H1 (cell line): ENCODE measurements at regions not wholly inside any gene's neighbourhood (a gene's known extent, or its start where the extent isn't known, plus 50 kb on each side); places are given as distances from the start of the nearest gene placed in this dataset.

Experiments
- CTCF ChIA-PET: fragments of 300-600 bp; sonication (Branson Sonifier 250); formaldehyde crosslinking; loops from one replicate; lab custom pipeline; 2021; ENCODE audit not compliant: partially characterized antibody; lab: Charles Lee
- POLR2A ChIA-PET: fragments of 300-600 bp; sonication (Branson Sonifier 250); formaldehyde crosslinking; loops from one replicate; lab custom pipeline; 2021; ENCODE audit warnings: inconsistent platforms; ENCODE audit not compliant: partially characterized antibody; lab: Charles Lee
- DNase-seq, 2 experiments: peaks; one replicate each; pipeline versions ENCODE4 v3.0.0 to v3.0.0-alpha.2; 2010 to 2022; ENCODE audit warnings: low spot score in 2 of 2, low read depth in 1 of 2, mixed read lengths in 1 of 2
- FAIRE-seq: peaks from 2 replicates; lab custom pipeline; 2011; peaks lifted over from hg19 to GRCh38; lab: Jason Lieb, UNC
- H2AFZ ChIP-seq: 2 replicates; pipeline ENCODE4 v1.8.1; 2012; ENCODE audit warnings: low read length, inconsistent platforms
- H2AK5ac ChIP-seq: 2 replicates; pipeline ENCODE4 v1.6.1; 2013; ENCODE audit warnings: low read depth, low read length
- H2BK120ac ChIP-seq: replicated peaks from 2 replicates; pipeline ENCODE3; 2013; ENCODE audit warnings: low read depth, low read length, inconsistent platforms
- H2BK12ac ChIP-seq: 2 replicates; pipeline ENCODE4 v1.6.1; 2013; ENCODE audit warnings: low read depth, low read length
- H2BK15ac ChIP-seq: 2 replicates; pipeline ENCODE4 v1.6.1; 2013; ENCODE audit warnings: low read length
- H2BK20ac ChIP-seq: 2 replicates; pipeline ENCODE4 v1.6.1; 2013; ENCODE audit warnings: low read length
- H2BK5ac ChIP-seq: 2 replicates; pipeline ENCODE4 v1.6.1; 2013; ENCODE audit warnings: low read depth, low read length
- H3K14ac ChIP-seq: 2 replicates; pipeline ENCODE4 v1.6.1; 2013; ENCODE audit warnings: inconsistent platforms; ENCODE audit not compliant: insufficient read length
- H3K18ac ChIP-seq: 2 replicates; pipeline ENCODE4 v1.6.1; 2013; ENCODE audit warnings: low read length; ENCODE audit errors: extremely low read depth
- H3K23ac ChIP-seq: 2 replicates; pipeline ENCODE4 v1.6.1; 2013; ENCODE audit warnings: inconsistent platforms; ENCODE audit not compliant: insufficient read length
- H3K23me2 ChIP-seq: 2 replicates; pipeline ENCODE4 v1.6.1; 2013; ENCODE audit warnings: low read depth, low read length
- H3K27ac ChIP-seq: 2 replicates; pipeline ENCODE4 v1.6.1; 2011; ENCODE audit warnings: low read depth, low read length, inconsistent platforms
- H3K27me3 ChIP-seq, 4 experiments: replicated peaks in 1 of 4; 1 replicate in 1 of 4; 2 replicates in 3 of 4; pipeline versions ENCODE4 v1.6.1 to v1.8.1; 2011 to 2013; ENCODE audit warnings: low read length in 3 of 4, mild to moderate bottlenecking in 3 of 4, inconsistent platforms in 2 of 4, mixed read lengths in 2 of 4, moderate library complexity in 1 of 4; ENCODE audit not compliant: control insufficient read depth in 3 of 4, insufficient read depth in 3 of 4; ENCODE audit errors: extremely low read depth in 1 of 4
- H3K36me3 ChIP-seq, 4 experiments: 2 replicates each; pipeline versions ENCODE4 v1.6.1 to v1.8.1; 2011 to 2013; ENCODE audit warnings: mild to moderate bottlenecking in 4 of 4, low read length in 3 of 4, moderate library complexity in 2 of 4, control low read depth in 1 of 4, inconsistent platforms in 1 of 4; ENCODE audit not compliant: insufficient read depth in 4 of 4, control insufficient read depth in 2 of 4
- H3K4ac ChIP-seq: replicated peaks from 2 replicates; pipeline ENCODE3; 2013; ENCODE audit warnings: low read length, low read depth, mixed read lengths, inconsistent platforms; ENCODE audit not compliant: insufficient read length
- H3K4me1 ChIP-seq, 4 experiments: replicated peaks in 1 of 4; 1 replicate in 1 of 4; 2 replicates in 3 of 4; pipeline versions ENCODE4 v1.6.1 to v1.8.1; 2011 to 2013; ENCODE audit warnings: low read length in 3 of 4, inconsistent platforms in 2 of 4, mixed read lengths in 1 of 4; ENCODE audit not compliant: insufficient read depth in 4 of 4, control insufficient read depth in 3 of 4
- H3K4me2 ChIP-seq, 2 experiments: 2 replicates each; pipeline versions ENCODE4 v1.6.1 to v1.8.1; 2011 to 2013; ENCODE audit warnings: low read depth in 2 of 2, low read length in 2 of 2, control low read depth in 1 of 2, inconsistent platforms in 1 of 2, mild to moderate bottlenecking in 1 of 2; ENCODE audit not compliant: insufficient read depth in 1 of 2
- H3K4me3 ChIP-seq, 4 experiments: fragments of 200-600, 300-600 bp in 1 of 4; sonication (generic), shearing (Covaris generic), sonication (Bioruptor Twin) in 1 of 4; 2 replicates each; pipeline versions ENCODE4 v1.5.1 to v1.8.1; 2011 to 2016; ENCODE audit warnings: low read length in 4 of 4, low read depth in 3 of 4, control low read depth in 2 of 4, inconsistent platforms in 2 of 4, mild to moderate bottlenecking in 2 of 4, mixed read lengths in 1 of 4, moderate library complexity in 1 of 4; ENCODE audit not compliant: insufficient read depth in 2 of 4; ENCODE audit errors: extremely low read depth in 1 of 4
- H3K56ac ChIP-seq: replicated peaks from 2 replicates; pipeline ENCODE3; 2013; ENCODE audit warnings: low read depth, mild to moderate bottlenecking, mixed read lengths, low read length, inconsistent platforms; ENCODE audit not compliant: insufficient read length
- H3K79me1 ChIP-seq: 2 replicates; pipeline ENCODE4 v1.6.1; 2013; ENCODE audit warnings: low read depth, low read length, control low read depth
- H3K79me2 ChIP-seq, 2 experiments: 2 replicates each; pipeline versions ENCODE4 v1.6.1 to v1.8.1; 2012 to 2013; ENCODE audit warnings: low read length in 2 of 2, mild to moderate bottlenecking in 2 of 2, inconsistent platforms in 1 of 2; ENCODE audit not compliant: insufficient read depth in 2 of 2, control insufficient read depth in 1 of 2
- H3K9ac ChIP-seq, 4 experiments: replicated peaks in 1 of 4; 1 replicate in 1 of 4; 2 replicates in 3 of 4; pipeline versions ENCODE4 v1.6.1 to v1.8.1; 2011 to 2013; ENCODE audit warnings: low read depth in 3 of 4, low read length in 3 of 4, control low read depth in 2 of 4, mild to moderate bottlenecking in 2 of 4, moderate library complexity in 2 of 4, inconsistent platforms in 1 of 4; ENCODE audit errors: extremely low read depth in 1 of 4
- H3K9me3 ChIP-seq, 2 experiments: 2 replicates each; pipeline versions ENCODE4 v1.6.1 to v1.8.1; 2012 to 2013; ENCODE audit warnings: mild to moderate bottlenecking in 2 of 2, moderate library complexity in 2 of 2, control low read depth in 1 of 2, inconsistent platforms in 1 of 2, low read depth in 1 of 2, low read length in 1 of 2, mixed read lengths in 1 of 2; ENCODE audit not compliant: insufficient read depth in 2 of 2
- H4K20me1 ChIP-seq, 2 experiments: replicated peaks in 1 of 2; 2 replicates each; pipeline versions ENCODE3 to v1.8.1; 2011 to 2013; ENCODE audit warnings: inconsistent platforms in 2 of 2, low read length in 2 of 2, mild to moderate bottlenecking in 1 of 2; ENCODE audit not compliant: insufficient read depth in 2 of 2, control insufficient read depth in 1 of 2
- H4K5ac ChIP-seq: 2 replicates; pipeline ENCODE4 v1.6.1; 2013; ENCODE audit warnings: low read length, low read depth, mixed read lengths, inconsistent platforms; ENCODE audit not compliant: insufficient read length
- H4K8ac ChIP-seq: 2 replicates; pipeline ENCODE4 v1.8.0; 2013; ENCODE audit warnings: mild to moderate bottlenecking, moderate library complexity, low read length, inconsistent platforms; ENCODE audit not compliant: insufficient read depth; ENCODE audit errors: extremely low read depth
- H4K91ac ChIP-seq: replicated peaks from 2 replicates; pipeline ENCODE3; 2013; ENCODE audit warnings: low read length, mixed read lengths, inconsistent platforms; ENCODE audit not compliant: insufficient read length
- KDM4A ChIP-seq: IDR thresholded peaks from one replicate; pipeline ENCODE4 v1.7.1; 2012; ENCODE audit warnings: low read depth, mild to moderate bottlenecking, moderate library complexity, low read length, inconsistent platforms; ENCODE audit not compliant: severe bottlenecking
- RAD21 ChIP-seq, 2 experiments: IDR thresholded peaks in 1 of 2; conservative IDR thresholded peaks in 1 of 2; 2 replicates each; pipeline ENCODE4 v1.6.1; 2011; ENCODE audit warnings: low read depth in 2 of 2, low read length in 2 of 2, improper control_type of control experiment in 1 of 2, inconsistent platforms in 1 of 2, mild to moderate bottlenecking in 1 of 2, moderate library complexity in 1 of 2
- WGBS, 2 experiments: shearing (Covaris generic) in 1 of 2; methylation state at CpG; one replicate each; pipeline versions ENCODE4 v1.1.6 to v1.1.7; 2013 to 2015; ENCODE audit warnings: low lambda C conversion rate in 2 of 2, mixed read lengths in 2 of 2, inconsistent platforms in 1 of 2, low coverage in 1 of 2, missing lambda C conversion rate in 1 of 2; ENCODE audit not compliant: insufficient replicate concordance in 2 of 2, insufficient coverage in 1 of 2, insufficient read length in 1 of 2; ENCODE audit errors: extremely low coverage in 1 of 2, missing lambda C conversion rate in 1 of 2; 5-methylcytosine and 5-hydroxymethylcytosine counted together
- TF ChIP-seq, protein P1 (sequence below), 3 experiments: IDR thresholded peaks; 1 replicate in 2 of 3; 2 replicates in 1 of 3; pipeline versions ENCODE4 v1.5.1 to v1.6.1; 2011; ENCODE audit warnings: low read length in 3 of 3, mild to moderate bottlenecking in 3 of 3, inconsistent platforms in 2 of 3, low read depth in 1 of 3, moderate library complexity in 1 of 3; ENCODE audit not compliant: insufficient read depth in 1 of 3; ENCODE audit errors: control extremely low read depth in 1 of 3

DNA sequence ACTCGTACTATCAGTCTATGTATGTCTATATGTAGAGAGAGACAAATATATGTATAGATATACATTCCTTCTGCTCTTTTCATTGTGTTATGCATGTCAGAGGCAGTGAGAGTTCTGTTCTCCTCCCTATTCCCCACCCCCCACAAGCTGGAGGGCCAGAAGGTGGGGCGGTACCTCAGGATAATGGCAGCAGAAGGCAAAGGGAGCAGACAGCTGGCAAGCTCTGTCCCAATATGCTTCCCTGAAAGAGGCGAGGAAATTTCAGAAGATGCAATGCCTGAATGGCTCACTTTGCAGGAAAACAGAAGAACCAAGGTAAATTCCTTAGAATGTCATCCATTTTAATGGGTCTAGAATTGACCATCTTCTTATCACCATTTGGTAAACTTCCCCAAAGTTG, 114.4 kb downstream of the NAA11 start:
- no peaks in the 10 kb centered on the region for H3K9me3 ChIP-seq
- CTCF ChIA-PET: no interaction called here
- DNase-seq: no peak

More for the DNA sequence above, 114.4 kb downstream of the NAA11 start:
- Histone ChIP-seq H4K20me1 (no peaks in the 10 kb centered on the region), H3K79me2 (no peaks in the 10 kb centered on the region; a peak in 1 of 4 replicates), H3K27ac (no peak overlapping the region), H3K14ac (no peak overlapping the region), H3K9ac (no peak overlapping the region), H3K23ac (no peak overlapping the region), H3K36me3 (no peaks in the 10 kb centered on the region), H3K4me2 (no peak overlapping the region), H4K5ac (no peak overlapping the region), H3K4me3 (no peak overlapping the region), H3K79me1 (no peaks in the 10 kb centered on the region), H2BK120ac (no peak overlapping the region), H3K4ac (no peak overlapping the region), H2BK20ac (no peak overlapping the region), H3K4me1 (peaks cover 0 to 3% (median 0%) of the 10 kb centered on the region in 4 experiments; a peak in 1 of 7 replicates), H2AFZ (no peak overlapping the region), H3K56ac (no peak overlapping the region), H4K8ac (no peak overlapping the region), H3K23me2 (0 out of 2 replicates have a peak, but pooled peaks cover 2% of the 10 kb centered on the region), H2AK5ac (no peak overlapping the region), H3K18ac (no peak overlapping the region), H2BK5ac (no peak overlapping the region), H2BK15ac (no peak overlapping the region), H4K91ac (no peak overlapping the region), H3K27me3 (no peaks in the 10 kb centered on the region), H2BK12ac (no peak overlapping the region)
- TF ChIP-seq KDM4A: no peak
- TF ChIP-seq, protein P1, sequence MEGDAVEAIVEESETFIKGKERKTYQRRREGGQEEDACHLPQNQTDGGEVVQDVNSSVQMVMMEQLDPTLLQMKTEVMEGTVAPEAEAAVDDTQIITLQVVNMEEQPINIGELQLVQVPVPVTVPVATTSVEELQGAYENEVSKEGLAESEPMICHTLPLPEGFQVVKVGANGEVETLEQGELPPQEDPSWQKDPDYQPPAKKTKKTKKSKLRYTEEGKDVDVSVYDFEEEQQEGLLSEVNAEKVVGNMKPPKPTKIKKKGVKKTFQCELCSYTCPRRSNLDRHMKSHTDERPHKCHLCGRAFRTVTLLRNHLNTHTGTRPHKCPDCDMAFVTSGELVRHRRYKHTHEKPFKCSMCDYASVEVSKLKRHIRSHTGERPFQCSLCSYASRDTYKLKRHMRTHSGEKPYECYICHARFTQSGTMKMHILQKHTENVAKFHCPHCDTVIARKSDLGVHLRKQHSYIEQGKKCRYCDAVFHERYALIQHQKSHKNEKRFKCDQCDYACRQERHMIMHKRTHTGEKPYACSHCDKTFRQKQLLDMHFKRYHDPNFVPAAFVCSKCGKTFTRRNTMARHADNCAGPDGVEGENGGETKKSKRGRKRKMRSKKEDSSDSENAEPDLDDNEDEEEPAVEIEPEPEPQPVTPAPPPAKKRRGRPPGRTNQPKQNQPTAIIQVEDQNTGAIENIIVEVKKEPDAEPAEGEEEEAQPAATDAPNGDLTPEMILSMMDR (IDR thresholded peaks at IDR 0.05; ENCODE audit: control extremely low read depth in 1 of 3, insufficient read depth in 1 of 3, low read depth in 1 of 3, low read length in 3 of 3): no peak
- no peak for TF ChIP-seq RAD21 (IDR thresholded peaks at IDR 0.05 in 1 of 2, conservative IDR thresholded peaks at IDR 0.05 in 1 of 2; ENCODE audit: low read depth in 2 of 2, low read length in 2 of 2)
- 95% methylated on average over 3 of the region's 3 CpGs; no CpG with 5 or more reads in 1 of the 2 experiments for WGBS, 2 experiments
- no peak for FAIRE-seq
- POLR2A ChIA-PET: no interaction called here
